ENCODE measurements at regions not wholly inside any gene's neighbourhood (a gene's known extent, or its start where the extent isn't known, plus 50 kb on each side); places are given as distances from the start of the nearest gene placed in this dataset.

DNA sequence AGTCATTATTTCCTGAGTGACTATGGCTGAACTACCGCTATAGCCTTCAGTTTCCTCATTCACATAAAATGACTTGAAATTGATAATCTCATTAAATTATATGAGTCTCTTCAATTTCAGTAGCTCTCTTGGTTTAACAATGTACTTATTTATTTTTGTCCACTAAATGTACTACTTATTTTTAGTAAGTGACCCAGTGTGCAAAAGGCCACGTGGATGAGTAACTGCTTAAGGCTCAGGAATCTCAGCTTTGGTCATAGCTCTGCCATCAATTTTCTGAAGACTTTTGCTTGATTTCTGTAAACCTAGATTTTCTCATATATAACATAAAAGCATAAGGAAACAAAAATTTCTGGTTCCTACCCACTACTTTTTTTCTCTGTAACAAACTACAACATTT lies 1132.9 kb upstream of the CDH8 start:
- TF ChIP-seq CTCF (IDR thresholded peaks at IDR 0.05) (no peak), POLR2A (IDR thresholded peaks at IDR 0.05) (no peak)
